ENCODE measurements at regions not wholly inside any gene's neighbourhood (a gene's known extent, or its start where the extent isn't known, plus 50 kb on each side); places are given as distances from the start of the nearest gene placed in this dataset.

GRCh38 chr10:52703451-52703850 lies 69.1 kb downstream of the MBL2 start:
- TF ChIP-seq EP300 (IDR thresholded peaks at IDR 0.05; ENCODE audit: low read depth): no peak
- TF ChIP-seq POLR2A (IDR thresholded peaks at IDR 0.05): no peak
- TF ChIP-seq CTCF (IDR thresholded peaks at IDR 0.05): no peak

Measured in transverse colon (tissue), 3 donors.